GM12872 (cell line): ENCODE measurements at regions not wholly inside any gene's neighbourhood (a gene's known extent, or its start where the extent isn't known, plus 50 kb on each side); places are given as distances from the start of the nearest gene placed in this dataset.

Experiments used
- CTCF ChIP-seq: IDR thresholded peaks from 3 replicates; pipeline ENCODE4 v1.5.1; 2011; ENCODE audit warnings: low read depth, mild to moderate bottlenecking, low read length, moderate library complexity; ENCODE audit not compliant: insufficient read depth

GRCh38 chr2:193141998-193142397 lies 947.3 kb upstream of the TMEFF2 start:
- TF ChIP-seq CTCF, result no peak

- TF ChIP-seq CTCF, result no peak
Observed at GRCh38 chr2:193124815-193125214, 930.1 kb upstream of the TMEFF2 start.

- TF ChIP-seq CTCF, result no peak
Observed at GRCh38 chr2:193114827-193115226, 920.1 kb upstream of the TMEFF2 start.

- TF ChIP-seq CTCF, result no peak
Observed at GRCh38 chr2:193112986-193113385, 918.3 kb upstream of the TMEFF2 start.

GRCh38 chr2:193103064-193103463 lies 908.3 kb upstream of the TMEFF2 start:
- no peak for TF ChIP-seq CTCF

GRCh38 chr2:193101591-193101990 lies 906.9 kb upstream of the TMEFF2 start:
- TF ChIP-seq CTCF, result no peak

GRCh38 chr2:193088026-193088425 lies 893.3 kb upstream of the TMEFF2 start:
- TF ChIP-seq CTCF, result no peak

- TF ChIP-seq CTCF, result no peak
Observed at GRCh38 chr2:193076995-193077394, 882.3 kb upstream of the TMEFF2 start.
